C4-2B (cell line): ENCODE measurements at regions not wholly inside any gene's neighbourhood (a gene's known extent, or its start where the extent isn't known, plus 50 kb on each side); places are given as distances from the start of the nearest gene placed in this dataset.
A peak's percentile ranks its signal among the peaks of the same experiment; 100 is the strongest.

ENCODE experiments used
- CTCF ChIP-seq: fragments of 450-650 bp; conservative IDR thresholded peaks from 2 replicates; pipeline ENCODE4 v1.5.1; 2017; ENCODE audit warnings: mild to moderate bottlenecking
- ZFX ChIP-seq: fragments of 450-650 bp; IDR thresholded peaks from 2 replicates; pipeline ENCODE4 v1.6.1; 2017

DNA sequence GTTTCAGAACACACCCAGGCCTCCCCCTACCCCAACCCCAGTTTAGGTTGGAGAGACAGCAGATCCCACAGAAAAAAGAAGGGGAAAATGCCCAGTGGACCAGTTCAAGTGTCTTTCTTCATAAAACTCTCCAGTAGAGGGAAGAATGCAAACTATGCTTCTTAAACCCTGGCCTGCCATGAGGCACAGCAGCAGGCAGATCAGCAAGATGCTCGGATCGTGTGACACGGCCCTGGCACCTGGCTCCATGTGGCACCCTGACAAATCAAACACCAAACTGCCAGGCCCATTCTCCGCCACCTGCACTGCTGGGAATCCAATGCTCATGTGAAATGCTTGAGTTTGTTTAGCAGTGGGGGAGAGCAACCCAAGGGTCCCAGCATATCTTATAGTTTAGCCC is 166.8 kb downstream of the SOX9 start:
- TF ChIP-seq CTCF (peak; percentile 33), ZFX (no peak)
